GM18526 (cell line): ENCODE measurements at regions not wholly inside any gene's neighbourhood (a gene's known extent, or its start where the extent isn't known, plus 50 kb on each side); places are given as distances from the start of the nearest gene placed in this dataset.

Experiments used
- POLR2A ChIP-seq: IDR thresholded peaks from 3 replicates; pipeline ENCODE4 v1.6.1; 2011; ENCODE audit not compliant: insufficient read length; ENCODE audit errors: extremely low read depth

- TF ChIP-seq POLR2A = no peak
Measured at GRCh38 chr19:28828276-28828870, 384.6 kb downstream of the UQCRFS1 start.

- no peak for TF ChIP-seq POLR2A
Measured at GRCh38 chr19:28827382-28827781, 385.6 kb downstream of the UQCRFS1 start.

GRCh38 chr19:28823338-28823961 lies 389.5 kb downstream of the UQCRFS1 start:
- no peak for TF ChIP-seq POLR2A

- TF ChIP-seq POLR2A = no peak
Measured at GRCh38 chr19:28820289-28820688, 392.7 kb downstream of the UQCRFS1 start.

- TF ChIP-seq POLR2A = no peak
Measured at GRCh38 chr19:28815257-28815656, 397.7 kb downstream of the UQCRFS1 start.

- no peak for TF ChIP-seq POLR2A
Measured at GRCh38 chr19:28794301-28794700, 418.6 kb downstream of the UQCRFS1 start.

GRCh38 chr19:28793391-28794168 lies 419.4 kb downstream of the UQCRFS1 start:
- TF ChIP-seq POLR2A = no peak

GRCh38 chr19:28785971-28786370 lies 427.0 kb downstream of the UQCRFS1 start:
- TF ChIP-seq POLR2A = no peak

GRCh38 chr19:28764066-28764465 lies 448.9 kb downstream of the UQCRFS1 start:
- TF ChIP-seq POLR2A = no peak

GRCh38 chr19:28746478-28746877 lies 466.5 kb downstream of the UQCRFS1 start:
- no peak for TF ChIP-seq POLR2A

- no peak for TF ChIP-seq POLR2A
Measured at GRCh38 chr19:28744943-28745342, 468.0 kb downstream of the UQCRFS1 start.

GRCh38 chr19:28744014-28744413 lies 468.9 kb downstream of the UQCRFS1 start:
- TF ChIP-seq POLR2A = no peak

GRCh38 chr19:28737021-28737895 lies 475.7 kb downstream of the UQCRFS1 start:
- no peak for TF ChIP-seq POLR2A

- no peak for TF ChIP-seq POLR2A
Measured at GRCh38 chr19:28736528-28736927, 476.4 kb downstream of the UQCRFS1 start.

GRCh38 chr19:28731577-28731976 lies 481.4 kb downstream of the UQCRFS1 start:
- no peak for TF ChIP-seq POLR2A
